ENCODE measurements at regions not wholly inside any gene's neighbourhood (a gene's known extent, or its start where the extent isn't known, plus 50 kb on each side); places are given as distances from the start of the nearest gene placed in this dataset.

- no peak for TF ChIP-seq POLR2AphosphoS5 (IDR thresholded peaks at IDR 0.05; ENCODE audit: low read depth, low read length)
- TF ChIP-seq REST (IDR thresholded peaks at IDR 0.05; ENCODE audit: insufficient read depth in 1 of 2, low read depth in 2 of 2, low read length in 2 of 2), result no peak
- no peak for TF ChIP-seq SIN3A (IDR thresholded peaks at IDR 0.05; ENCODE audit: borderline replicate concordance, insufficient read depth, low read length)
- TF ChIP-seq FOXP2 (optimal IDR thresholded peaks at IDR 0.05; ENCODE audit: borderline replicate concordance, extremely low read depth, extremely low read length, insufficient read depth), result no peak
- no peak for TF ChIP-seq TAF1 (IDR thresholded peaks at IDR 0.05; ENCODE audit: borderline replicate concordance, insufficient read depth, low read length)
Observed at GRCh38 chr19:29302002-29302928, 89.3 kb upstream of the UQCRFS1 start.

- TF ChIP-seq SIN3A (IDR thresholded peaks at IDR 0.05; ENCODE audit: borderline replicate concordance, insufficient read depth, low read length) (no peak), POLR2AphosphoS5 (IDR thresholded peaks at IDR 0.05; ENCODE audit: low read depth, low read length) (no peak), REST (IDR thresholded peaks at IDR 0.05; ENCODE audit: insufficient read depth in 1 of 2, low read depth in 2 of 2, low read length in 2 of 2) (no peak), FOXP2 (optimal IDR thresholded peaks at IDR 0.05; ENCODE audit: borderline replicate concordance, extremely low read depth, extremely low read length, insufficient read depth) (no peak), TAF1 (IDR thresholded peaks at IDR 0.05; ENCODE audit: borderline replicate concordance, insufficient read depth, low read length) (no peak)
Observed at GRCh38 chr19:29303069-29303718, 90.2 kb upstream of the UQCRFS1 start.

GRCh38 chr19:29303719-29304090, 90.8 kb upstream of the UQCRFS1 start:
- TF ChIP-seq SIN3A (IDR thresholded peaks at IDR 0.05; ENCODE audit: borderline replicate concordance, insufficient read depth, low read length), result no peak
- no peak for TF ChIP-seq TAF1 (IDR thresholded peaks at IDR 0.05; ENCODE audit: borderline replicate concordance, insufficient read depth, low read length)
- TF ChIP-seq REST (IDR thresholded peaks at IDR 0.05; ENCODE audit: insufficient read depth in 1 of 2, low read depth in 2 of 2, low read length in 2 of 2), result no peak
- no peak for TF ChIP-seq POLR2AphosphoS5 (IDR thresholded peaks at IDR 0.05; ENCODE audit: low read depth, low read length)
- TF ChIP-seq FOXP2 (optimal IDR thresholded peaks at IDR 0.05; ENCODE audit: borderline replicate concordance, extremely low read depth, extremely low read length, insufficient read depth), result no peak

GRCh38 chr19:29305268-29305667, 92.3 kb upstream of the UQCRFS1 start:
- TF ChIP-seq FOXP2 (optimal IDR thresholded peaks at IDR 0.05; ENCODE audit: borderline replicate concordance, extremely low read depth, extremely low read length, insufficient read depth), result no peak
- TF ChIP-seq SIN3A (IDR thresholded peaks at IDR 0.05; ENCODE audit: borderline replicate concordance, insufficient read depth, low read length), result no peak
- no peak for TF ChIP-seq POLR2AphosphoS5 (IDR thresholded peaks at IDR 0.05; ENCODE audit: low read depth, low read length)
- no peak for TF ChIP-seq REST (IDR thresholded peaks at IDR 0.05; ENCODE audit: insufficient read depth in 1 of 2, low read depth in 2 of 2, low read length in 2 of 2)
- TF ChIP-seq TAF1 (IDR thresholded peaks at IDR 0.05; ENCODE audit: borderline replicate concordance, insufficient read depth, low read length), result no peak

Measured in PFSK-1 (cell line).